ENCODE measurements at regions not wholly inside any gene's neighbourhood (a gene's known extent, or its start where the extent isn't known, plus 50 kb on each side); places are given as distances from the start of the nearest gene placed in this dataset.
"Not testable (repeated sequence)": the region's sequence is repeated elsewhere in the genome, so short reads cannot be mapped to it uniquely, and the experiment has no call there.

- POLR2A ChIA-PET, result no interaction called here
- CTCF ChIA-PET, result interaction anchor here (0.6 to 0.8 kb wide), 2 partner anchors 18 to 467 kb away, joined by 3 to 4 read pairs; no protein-coding TSS in a partner anchor
Measured at GRCh38 chr5:53262348-53262970, 152.9 kb upstream of the MOCS2 start.

DNA sequence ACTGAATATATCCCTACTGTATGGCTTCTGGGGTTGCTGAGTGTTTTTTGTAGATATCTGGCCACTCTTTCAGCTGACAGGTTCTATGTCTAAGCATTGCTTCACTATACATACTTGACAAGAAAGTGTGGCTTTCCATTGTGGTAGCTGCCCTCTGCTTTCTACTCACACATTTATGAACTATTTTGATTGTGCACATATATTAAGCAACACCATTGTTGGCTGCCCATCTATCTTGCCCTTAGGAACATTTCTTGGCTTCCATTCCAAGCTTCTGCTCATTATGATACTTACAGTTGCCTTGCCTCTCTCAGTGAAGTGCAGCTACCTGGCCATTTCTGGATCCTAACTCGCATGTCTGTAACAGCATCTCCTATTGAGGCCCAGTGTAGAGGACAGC, 153.6 kb upstream of the MOCS2 start:
- CTCF ChIA-PET, result interaction anchor here (0.8 kb wide), 1 partner anchor 19 kb away, joined by 3 read pairs; no protein-coding TSS in a partner anchor
- POLR2A ChIA-PET, result no interaction called here

GRCh38 chr5:53265043-53265442, 155.5 kb upstream of the MOCS2 start:
- CTCF ChIA-PET, result no interaction called here
- POLR2A ChIA-PET, result no interaction called here

DNA sequence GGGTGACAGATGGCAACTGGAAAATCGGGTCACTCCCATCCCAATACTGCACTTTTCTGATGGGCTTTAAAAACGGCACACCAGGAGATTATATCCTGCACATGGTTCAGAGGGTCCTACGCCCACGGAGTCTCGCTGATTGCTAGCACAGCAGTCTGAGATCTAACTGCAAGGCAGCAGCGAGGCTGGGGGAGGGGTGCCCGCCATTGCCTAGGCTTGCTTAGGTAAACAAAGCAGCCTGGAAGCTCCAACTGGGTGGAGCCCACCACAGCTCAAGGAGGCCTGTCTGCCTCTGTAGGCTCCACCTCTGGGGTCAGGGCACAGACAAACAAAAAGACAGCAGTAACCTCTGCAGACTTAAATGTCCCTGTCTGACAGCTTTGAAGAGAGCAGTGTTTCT, 158.7 kb upstream of the MOCS2 start:
- POLR2A ChIA-PET, CTCF ChIA-PET: not testable (repeated sequence)

- CTCF ChIA-PET, result no interaction called here
- POLR2A ChIA-PET, result no interaction called here
Measured at GRCh38 chr5:53275666-53276065, 166.1 kb upstream of the MOCS2 start.

DNA sequence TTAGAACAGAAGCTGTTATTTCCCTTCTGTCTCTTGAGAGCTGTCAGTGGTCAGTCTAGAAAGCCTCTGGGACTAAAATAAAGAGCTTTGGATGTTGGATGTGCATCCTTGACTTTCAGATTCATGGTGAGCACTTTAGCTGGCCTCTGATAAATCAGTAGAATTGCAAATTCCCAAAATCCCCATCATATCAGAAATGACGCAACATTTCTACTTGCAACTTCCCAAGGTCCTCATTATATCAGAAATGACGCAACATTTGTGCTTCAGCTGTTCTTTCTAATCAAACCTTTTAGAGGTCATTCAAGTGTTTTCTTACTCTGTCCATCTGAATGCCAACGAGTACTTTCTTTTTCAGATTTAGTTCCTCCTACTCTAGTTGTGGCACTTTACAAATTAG, 167.3 kb upstream of the MOCS2 start:
- POLR2A ChIA-PET, result no interaction called here
- CTCF ChIA-PET, result no interaction called here

- ChIA-PET POLR2A (no interaction called here), CTCF (no interaction called here)
Measured at GRCh38 chr5:53277491-53277890, 167.9 kb upstream of the MOCS2 start.

- ChIA-PET POLR2A (no interaction called here), CTCF (no interaction called here)
Measured at GRCh38 chr5:53287573-53287972, 178.0 kb upstream of the MOCS2 start.

GRCh38 chr5:53288511-53288910, 179.0 kb upstream of the MOCS2 start:
- ChIA-PET CTCF (no interaction called here), POLR2A (no interaction called here)

GRCh38 chr5:53291047-53291446, 181.5 kb upstream of the MOCS2 start:
- POLR2A ChIA-PET, result no interaction called here
- CTCF ChIA-PET, result no interaction called here

GRCh38 chr5:53291528-53291927, 182.0 kb upstream of the MOCS2 start:
- CTCF ChIA-PET, result no interaction called here
- POLR2A ChIA-PET, result no interaction called here

DNA sequence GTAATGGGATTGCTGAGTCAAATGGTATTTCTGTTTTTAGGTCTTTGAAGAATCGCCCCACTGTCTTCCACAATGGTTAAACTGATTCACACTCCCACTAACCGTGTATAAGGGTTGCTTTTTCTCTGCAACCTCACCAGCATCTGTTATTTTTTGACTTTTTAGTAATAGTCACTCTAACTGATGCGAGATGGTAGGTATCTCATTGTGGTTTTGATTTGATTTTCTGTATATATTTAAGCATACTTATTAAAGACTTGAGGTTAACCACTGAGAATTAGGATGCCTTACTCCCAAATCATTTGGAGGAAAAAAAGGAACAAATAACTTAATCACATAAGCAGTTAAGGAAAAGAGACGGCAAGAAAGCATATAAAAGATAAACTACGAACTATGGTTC, 181.6 kb upstream of the FST start:
- ChIA-PET POLR2A (no interaction called here), CTCF (no interaction called here)

- CTCF ChIA-PET, result no interaction called here
- POLR2A ChIA-PET, result no interaction called here
Measured at GRCh38 chr5:53302529-53302928, 177.9 kb upstream of the FST start.

GRCh38 chr5:53303105-53303504, 177.3 kb upstream of the FST start:
- POLR2A ChIA-PET, result no interaction called here
- CTCF ChIA-PET, result no interaction called here

DNA sequence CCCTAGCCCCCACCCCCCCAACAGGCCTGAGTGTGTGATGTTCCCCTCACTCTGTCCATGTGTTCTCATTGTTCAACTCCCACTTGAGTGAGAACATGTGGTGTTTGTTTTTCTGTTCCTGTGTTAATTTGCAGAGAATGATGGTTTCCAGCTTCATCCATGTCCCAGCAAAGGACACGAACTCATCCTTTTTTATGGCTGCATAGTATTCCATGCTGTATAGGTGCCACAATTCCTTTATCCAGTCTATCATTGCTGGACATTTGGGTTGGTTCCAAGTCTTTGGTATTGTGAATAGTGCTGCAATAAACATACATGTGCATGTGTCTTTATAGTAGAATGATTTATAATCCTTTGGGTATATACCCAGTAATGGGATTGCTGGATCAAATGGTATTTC, 175.1 kb upstream of the FST start:
- CTCF ChIA-PET, POLR2A ChIA-PET: not testable (repeated sequence)

DNA sequence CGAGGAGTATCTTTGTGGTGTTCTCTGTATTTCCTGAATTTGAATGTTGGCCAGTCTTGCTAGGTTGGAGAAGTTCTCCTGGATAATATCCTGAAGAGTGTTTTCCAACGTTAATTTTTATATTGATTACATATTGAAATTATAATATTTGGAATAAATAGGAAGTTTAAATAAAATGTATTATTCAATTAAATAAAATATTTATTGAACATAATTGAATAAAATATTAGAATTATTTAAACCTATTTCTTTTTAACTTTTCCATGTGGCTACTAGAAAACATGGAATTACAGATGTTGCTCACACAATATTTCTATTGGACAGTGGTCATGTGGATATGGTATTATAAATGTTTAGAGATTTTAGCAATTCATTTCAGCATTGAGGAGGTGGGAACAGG, 170.8 kb upstream of the FST start:
- ChIA-PET POLR2A (no interaction called here), CTCF (no interaction called here)

GRCh38 chr5:53311681-53312080, 168.7 kb upstream of the FST start:
- CTCF ChIA-PET, result no interaction called here
- POLR2A ChIA-PET, result no interaction called here

GRCh38 chr5:53313145-53313544, 167.3 kb upstream of the FST start:
- POLR2A ChIA-PET, result no interaction called here
- CTCF ChIA-PET, result no interaction called here

- CTCF ChIA-PET, result interaction anchor here (1.0 kb wide), 1 partner anchor 8 kb away, joined by 3 read pairs; no protein-coding TSS in a partner anchor
Measured at GRCh38 chr5:53318303-53318702, 162.1 kb upstream of the FST start.

GRCh38 chr5:53319315-53319714, 161.1 kb upstream of the FST start:
- CTCF ChIA-PET, result no interaction called here

More at GRCh38 chr5:53318303-53318702, 162.1 kb upstream of the FST start:
- POLR2A ChIA-PET, result no interaction called here

GRCh38 chr5:53321073-53321472, 159.4 kb upstream of the FST start:
- ChIA-PET CTCF (no interaction called here), POLR2A (no interaction called here)

More at GRCh38 chr5:53319315-53319714, 161.1 kb upstream of the FST start:
- POLR2A ChIA-PET, result no interaction called here

DNA sequence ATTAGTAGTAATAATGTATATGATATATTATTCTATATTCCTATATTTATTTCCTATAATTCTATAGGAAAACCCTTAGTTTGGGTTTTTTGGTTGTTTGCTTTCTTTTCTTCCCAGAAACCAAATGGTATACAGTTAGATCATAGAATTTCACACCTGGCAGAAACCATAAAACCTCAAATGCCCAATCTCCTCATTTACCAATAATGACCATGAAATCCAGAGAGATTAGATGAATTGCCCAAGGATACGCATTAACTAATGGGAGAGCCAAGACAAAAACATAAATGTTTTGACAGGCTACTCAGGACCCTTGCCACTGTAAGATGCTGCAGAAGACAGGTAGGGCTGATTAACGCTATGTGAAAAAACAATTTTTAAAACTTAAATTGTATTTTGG, 158.7 kb upstream of the FST start:
- POLR2A ChIA-PET, result no interaction called here
- CTCF ChIA-PET, result no interaction called here

DNA sequence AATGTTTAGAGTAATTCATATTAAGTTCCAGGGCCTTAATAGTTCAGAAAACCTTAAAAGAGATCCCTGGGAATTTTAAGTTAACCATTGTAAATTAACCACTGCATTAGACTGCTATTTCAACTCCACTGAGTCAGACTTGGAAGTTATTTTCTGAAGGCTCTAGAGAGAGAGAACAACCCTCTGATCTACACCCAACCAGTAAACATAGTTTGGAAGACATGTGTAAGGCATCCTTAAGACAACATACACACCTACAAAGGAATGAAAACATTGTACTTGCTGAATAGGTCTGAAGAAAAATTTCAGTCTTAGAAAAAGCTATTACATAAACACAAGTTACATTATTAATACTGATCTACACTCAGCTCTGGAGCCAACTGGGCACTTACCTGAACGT, 158.2 kb upstream of the FST start:
- CTCF ChIA-PET, result no interaction called here
- POLR2A ChIA-PET, result no interaction called here
